ENCODE measurements at regions not wholly inside any gene's neighbourhood (a gene's known extent, or its start where the extent isn't known, plus 50 kb on each side); places are given as distances from the start of the nearest gene placed in this dataset.

DNA sequence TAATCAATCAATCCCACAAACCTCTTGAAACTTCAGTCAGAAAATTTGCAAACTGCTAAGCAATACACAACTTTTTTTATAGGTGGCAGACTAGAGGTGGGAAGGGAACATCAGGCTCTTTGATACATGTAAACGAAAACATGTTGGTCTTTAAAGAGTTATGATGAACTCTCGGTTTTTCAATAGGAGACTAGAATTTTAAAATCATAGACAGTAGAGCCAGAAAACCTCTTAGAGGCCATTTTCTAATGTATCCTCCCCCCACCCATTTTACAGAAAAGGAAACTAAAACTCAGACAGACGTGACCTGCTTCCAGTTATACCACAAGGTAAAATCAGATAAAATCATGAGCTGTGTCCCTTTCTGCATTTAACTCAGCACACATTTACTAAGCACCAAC, 179.1 kb upstream of the LPP start:
- H3K27me3 Mint-ChIP-seq (ENCODE audit: low read depth): no peaks in the 10 kb centered on the region
- no peak overlapping the region for H2BK5ac ChIP-seq (ENCODE audit: insufficient read length, low read length)
- H3K27ac ChIP-seq (ENCODE audit: insufficient read length, low read depth, low read length): no peak overlapping the region
- no peak overlapping the region for H3K4me3 Mint-ChIP-seq
- no peak overlapping the region for H2AK5ac ChIP-seq (ENCODE audit: insufficient read length, low read length)
- no peak overlapping the region for H2AFZ ChIP-seq (ENCODE audit: low read length)
- H3K4ac ChIP-seq (ENCODE audit: low read depth, low read length): no peak overlapping the region
- H3K9me3 Mint-ChIP-seq: peaks cover 5% of the 10 kb centered on the region in 2 experiments
- H3K56ac ChIP-seq (ENCODE audit: insufficient read length, low read depth, low read length): no peak overlapping the region
- no peaks in the 10 kb centered on the region for H4K20me1 ChIP-seq (ENCODE audit: control insufficient read depth, insufficient read depth, insufficient read length)
- no peaks in the 10 kb centered on the region for H3K9me3 ChIP-seq (ENCODE audit: control insufficient read depth, low read depth, low read length)
- H3K79me2 ChIP-seq (ENCODE audit: insufficient read depth, low read length): no peaks in the 10 kb centered on the region
- H2BK20ac ChIP-seq (ENCODE audit: low read depth, low read length, poor library complexity, severe bottlenecking): no peak overlapping the region
- H3K4me1 ChIP-seq (ENCODE audit: insufficient read depth, low read length): no peaks in the 10 kb centered on the region
- no peak overlapping the region for H4K5ac ChIP-seq (ENCODE audit: insufficient read length, low read depth, low read length)
- H4K91ac ChIP-seq (ENCODE audit: insufficient read length, low read depth, low read length): no peak overlapping the region
- no peak overlapping the region for H3T11ph ChIP-seq (ENCODE audit: low read length)
- no peak overlapping the region for H3K9ac ChIP-seq (ENCODE audit: extremely low read depth, insufficient read length, low read length)
- H3K23ac ChIP-seq (ENCODE audit: insufficient read length, low read depth, low read length): no peak overlapping the region
- no peak overlapping the region for H2BK15ac ChIP-seq (ENCODE audit: low read depth, low read length)
- no CpG with 5 or more reads among the region's 3 CpGs for WGBS (ENCODE audit: extremely low coverage, insufficient read length, low lambda C conversion rate)
- H3K18ac ChIP-seq (ENCODE audit: insufficient read length, low read depth, low read length): no peak overlapping the region
- H4K8ac ChIP-seq (replicated peaks; ENCODE audit: insufficient read length, low read depth, low read length): no peak overlapping the region
- H3K36me3 Mint-ChIP-seq (ENCODE audit: insufficient read depth in 1 of 3, low read depth in 3 of 3): peaks cover 3 to 10% (median 4%) of the 10 kb centered on the region in 3 experiments; a peak in 5 of 7 replicates
- H3K23me2 ChIP-seq (ENCODE audit: insufficient read length, low read depth, low read length, poor library complexity, severe bottlenecking): no peaks in the 10 kb centered on the region
- TF ChIP-seq CTCF (conservative IDR thresholded peaks at IDR 0.05): no peak; the same call in 2 of the 3 replicates
- no peak overlapping the region for H3K27ac Mint-ChIP-seq
- no peak overlapping the region for H2BK120ac ChIP-seq (ENCODE audit: low read depth, low read length, poor library complexity, severe bottlenecking)
- DNase-seq: no peak
- H3K27me3 ChIP-seq (ENCODE audit: insufficient read depth, low read length): no peaks in the 10 kb centered on the region
- no peak overlapping the region for H3K4me2 ChIP-seq (ENCODE audit: insufficient read depth, insufficient read length, low read length)
- H3K4me1 Mint-ChIP-seq: peaks cover 4% of the 10 kb centered on the region in 2 experiments; a peak in 3 of 4 replicates
- no peak overlapping the region for H3K14ac ChIP-seq (ENCODE audit: insufficient read depth, low read length)
- no peaks in the 10 kb centered on the region for H3K79me1 ChIP-seq (ENCODE audit: insufficient read depth, low read depth, low read length, poor library complexity, severe bottlenecking)
- H2BK12ac ChIP-seq (ENCODE audit: insufficient read length, low read depth, low read length): no peak overlapping the region

All from H9 (cell line).